Astrocyte of the cerebellum (primary cell): ENCODE measurements at regions not wholly inside any gene's neighbourhood (a gene's known extent, or its start where the extent isn't known, plus 50 kb on each side); places are given as distances from the start of the nearest gene placed in this dataset.

Experiments
- DNase-seq: peaks from one replicate; pipeline ENCODE4 v3.0.0-alpha.2; 2011; ENCODE audit warnings: low read depth
- H3K4me3 ChIP-seq: 2 replicates; pipeline ENCODE4 v1.5.1; 2011; ENCODE audit warnings: mild to moderate bottlenecking, low read depth, low read length, moderate library complexity
- in situ Hi-C: cut with HindIII; loops from 2 replicates; pipeline ENCODE4 v1.10.0; 2017; ENCODE audit warnings: low sequenced_read_pairs
- TF ChIP-seq, protein P1 (sequence below): IDR thresholded peaks from 2 replicates; pipeline ENCODE4 v1.5.1; 2012; ENCODE audit warnings: low read length, low read depth, moderate library complexity, mild to moderate bottlenecking; ENCODE audit errors: missing control alignments

DNA sequence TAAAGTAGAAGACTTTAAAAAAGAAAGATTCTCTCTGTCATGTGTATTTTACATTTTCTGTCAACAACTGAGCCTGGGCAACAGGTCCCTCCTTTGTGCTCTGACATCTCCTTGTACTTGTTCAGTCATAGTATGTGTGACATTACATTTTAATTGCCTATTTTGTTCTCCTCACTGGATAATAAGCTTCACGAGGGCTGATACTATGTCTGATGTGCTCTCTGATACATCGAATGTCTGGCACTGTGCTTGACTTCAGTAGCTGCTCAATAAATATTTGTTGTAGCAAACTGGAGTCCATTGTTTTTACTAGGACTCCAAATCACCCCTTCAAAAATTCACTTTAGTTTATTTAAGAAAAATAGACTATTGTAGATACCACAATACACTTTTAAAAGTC, 482.0 kb downstream of the RASEF start:
- in situ Hi-C loops, result no loop called here
- TF ChIP-seq, protein P1, sequence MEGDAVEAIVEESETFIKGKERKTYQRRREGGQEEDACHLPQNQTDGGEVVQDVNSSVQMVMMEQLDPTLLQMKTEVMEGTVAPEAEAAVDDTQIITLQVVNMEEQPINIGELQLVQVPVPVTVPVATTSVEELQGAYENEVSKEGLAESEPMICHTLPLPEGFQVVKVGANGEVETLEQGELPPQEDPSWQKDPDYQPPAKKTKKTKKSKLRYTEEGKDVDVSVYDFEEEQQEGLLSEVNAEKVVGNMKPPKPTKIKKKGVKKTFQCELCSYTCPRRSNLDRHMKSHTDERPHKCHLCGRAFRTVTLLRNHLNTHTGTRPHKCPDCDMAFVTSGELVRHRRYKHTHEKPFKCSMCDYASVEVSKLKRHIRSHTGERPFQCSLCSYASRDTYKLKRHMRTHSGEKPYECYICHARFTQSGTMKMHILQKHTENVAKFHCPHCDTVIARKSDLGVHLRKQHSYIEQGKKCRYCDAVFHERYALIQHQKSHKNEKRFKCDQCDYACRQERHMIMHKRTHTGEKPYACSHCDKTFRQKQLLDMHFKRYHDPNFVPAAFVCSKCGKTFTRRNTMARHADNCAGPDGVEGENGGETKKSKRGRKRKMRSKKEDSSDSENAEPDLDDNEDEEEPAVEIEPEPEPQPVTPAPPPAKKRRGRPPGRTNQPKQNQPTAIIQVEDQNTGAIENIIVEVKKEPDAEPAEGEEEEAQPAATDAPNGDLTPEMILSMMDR, result no peak
- DNase-seq, result no peak

DNA sequence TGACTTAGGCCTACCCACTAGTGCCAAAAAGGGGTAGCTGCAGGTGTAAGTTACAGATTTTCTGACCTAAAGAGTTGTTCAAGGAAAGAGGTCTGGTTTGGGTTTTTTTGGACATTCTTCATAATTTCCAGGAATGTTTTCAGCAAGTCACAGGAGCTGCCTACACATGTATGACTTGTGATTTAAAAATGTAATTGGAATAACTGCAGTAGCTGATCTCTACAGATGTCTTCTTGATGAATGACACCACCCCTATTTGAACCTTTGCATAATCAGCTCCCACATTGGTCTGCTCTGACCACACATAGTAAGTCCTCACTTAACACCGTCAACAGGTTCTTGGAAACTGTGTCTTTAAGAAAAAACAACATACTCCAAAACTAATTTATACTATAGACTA, 481.4 kb downstream of the RASEF start:
- in situ Hi-C loops, result no loop called here
- TF ChIP-seq, protein P1, result no peak
- DNase-seq, result no peak
- H3K4me3 ChIP-seq, result no peak overlapping the region

More for the DNA sequence above, 482.0 kb downstream of the RASEF start:
- H3K4me3 ChIP-seq, result no peak overlapping the region

DNA sequence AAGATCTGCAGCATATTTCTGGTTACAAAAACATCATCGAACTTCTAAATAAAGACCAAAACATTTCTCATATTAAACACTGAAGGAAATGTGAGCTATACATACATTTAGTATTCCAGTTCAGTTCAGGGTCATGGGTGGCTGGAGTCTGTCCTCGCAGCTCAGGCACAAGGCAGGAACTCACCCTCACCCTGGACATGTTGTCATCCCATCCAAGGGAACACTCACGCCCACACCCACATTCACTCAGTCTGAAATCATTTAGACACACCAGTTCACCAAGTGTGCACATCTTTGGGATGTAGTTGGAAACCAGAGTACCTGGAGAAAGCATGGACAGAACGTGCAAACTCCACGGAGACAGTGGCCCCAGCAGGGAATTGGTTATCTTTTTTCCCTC, 481.0 kb downstream of the RASEF start:
- H3K4me3 ChIP-seq, result no peak overlapping the region
- in situ Hi-C loops, result no loop called here

DNA sequence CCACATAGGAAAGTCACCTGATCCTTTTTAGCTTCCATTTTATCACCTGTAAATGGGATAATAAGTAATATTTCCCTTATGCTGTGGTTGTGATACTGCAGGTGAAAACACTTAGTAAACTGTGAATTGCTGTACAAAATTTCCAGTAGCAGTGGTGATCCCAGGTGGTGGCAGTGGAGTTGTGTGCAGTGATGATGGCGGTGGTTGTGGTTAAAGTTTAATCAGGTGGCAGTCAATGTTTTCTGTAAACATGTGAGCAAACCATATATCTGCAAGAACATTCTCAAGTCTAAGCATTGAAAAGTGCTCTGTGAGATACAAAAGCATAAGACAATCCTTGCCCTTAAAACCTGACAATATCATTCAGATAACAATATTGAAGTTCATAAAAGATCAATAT, 480.2 kb downstream of the RASEF start:
- TF ChIP-seq, protein P1, result no peak
- no peak for DNase-seq
- in situ Hi-C loops, result no loop called here
- no peak overlapping the region for H3K4me3 ChIP-seq

More for the DNA sequence above, 481.0 kb downstream of the RASEF start:
- no peak for DNase-seq
- TF ChIP-seq, protein P1, result no peak

DNA sequence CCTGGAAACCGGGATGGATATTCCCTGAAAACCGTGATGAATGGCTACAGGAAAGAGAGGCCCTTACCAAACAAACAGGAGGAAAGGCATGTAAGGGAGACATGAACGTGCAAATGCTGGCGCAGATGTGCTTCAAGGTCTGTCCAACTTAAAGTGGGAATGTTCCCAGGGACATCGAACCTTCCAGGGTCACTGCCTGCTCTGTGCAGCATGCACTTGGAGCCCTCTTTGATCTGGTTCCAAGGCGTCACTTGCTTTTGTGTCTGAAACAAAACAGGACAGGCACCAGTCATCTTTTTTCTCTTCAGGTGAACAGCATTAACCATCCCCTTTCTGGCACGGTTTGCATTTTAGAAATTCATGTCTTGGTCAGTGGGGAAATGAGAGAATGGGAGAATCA, 479.4 kb downstream of the RASEF start:
- in situ Hi-C loops, result no loop called here
- DNase-seq, result no peak
- TF ChIP-seq, protein P1, result no peak
- H3K4me3 ChIP-seq, result no peak overlapping the region

DNA sequence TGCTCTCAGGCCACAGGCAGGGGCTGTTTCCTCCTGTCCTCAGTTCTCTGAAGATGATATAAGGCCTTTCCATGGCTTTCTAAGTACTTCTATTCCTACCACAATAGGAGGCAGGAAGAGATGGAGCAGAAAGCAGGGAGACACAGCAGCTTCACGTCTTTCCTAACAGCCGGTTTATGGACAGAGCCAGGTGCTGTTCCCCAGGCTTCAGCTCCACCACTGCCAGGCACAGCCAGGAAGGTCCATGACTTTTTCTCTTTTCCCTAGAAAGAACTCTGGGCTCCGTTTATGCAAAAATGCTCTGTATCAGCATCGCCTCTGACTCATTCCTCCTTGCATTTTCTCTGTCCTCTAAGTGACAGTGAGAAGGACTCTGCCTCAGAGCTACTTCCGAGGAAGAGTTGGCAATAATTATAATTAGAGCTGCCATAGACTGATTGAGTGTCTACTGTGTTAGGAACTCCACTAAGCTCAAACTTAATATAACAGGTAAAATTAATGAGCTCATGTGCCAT, 478.5 kb downstream of the RASEF start:
- no peak overlapping the region for H3K4me3 ChIP-seq

More for the DNA sequence above, 478.5 kb downstream of the RASEF start:
- no peak for DNase-seq
- in situ Hi-C loops, result no loop called here
- TF ChIP-seq, protein P1, result no peak
